H1 (cell line): ENCODE measurements at regions not wholly inside any gene's neighbourhood (a gene's known extent, or its start where the extent isn't known, plus 50 kb on each side); places are given as distances from the start of the nearest gene placed in this dataset.

Source experiments
- CTCF ChIA-PET: fragments of 300-600 bp; sonication (Branson Sonifier 250); formaldehyde crosslinking; loops from one replicate; lab custom pipeline; 2021; ENCODE audit not compliant: partially characterized antibody; lab: Charles Lee
- POLR2A ChIA-PET: fragments of 300-600 bp; sonication (Branson Sonifier 250); formaldehyde crosslinking; loops from one replicate; lab custom pipeline; 2021; ENCODE audit warnings: inconsistent platforms; ENCODE audit not compliant: partially characterized antibody; lab: Charles Lee
- DNase-seq, 2 experiments: peaks; one replicate each; pipeline versions ENCODE4 v3.0.0 to v3.0.0-alpha.2; 2010 to 2022; ENCODE audit warnings: low spot score in 2 of 2, low read depth in 1 of 2, mixed read lengths in 1 of 2
- FAIRE-seq: peaks from 2 replicates; lab custom pipeline; 2011; peaks lifted over from hg19 to GRCh38; lab: Jason Lieb, UNC
- H2AFZ ChIP-seq: 2 replicates; pipeline ENCODE4 v1.8.1; 2012; ENCODE audit warnings: low read length, inconsistent platforms
- H2AK5ac ChIP-seq: 2 replicates; pipeline ENCODE4 v1.6.1; 2013; ENCODE audit warnings: low read depth, low read length
- H2BK120ac ChIP-seq: replicated peaks from 2 replicates; pipeline ENCODE3; 2013; ENCODE audit warnings: low read depth, low read length, inconsistent platforms
- H2BK12ac ChIP-seq: 2 replicates; pipeline ENCODE4 v1.6.1; 2013; ENCODE audit warnings: low read depth, low read length
- H2BK15ac ChIP-seq: 2 replicates; pipeline ENCODE4 v1.6.1; 2013; ENCODE audit warnings: low read length
- H2BK20ac ChIP-seq: 2 replicates; pipeline ENCODE4 v1.6.1; 2013; ENCODE audit warnings: low read length
- H2BK5ac ChIP-seq: 2 replicates; pipeline ENCODE4 v1.6.1; 2013; ENCODE audit warnings: low read depth, low read length
- H3K14ac ChIP-seq: 2 replicates; pipeline ENCODE4 v1.6.1; 2013; ENCODE audit warnings: inconsistent platforms; ENCODE audit not compliant: insufficient read length
- H3K18ac ChIP-seq: 2 replicates; pipeline ENCODE4 v1.6.1; 2013; ENCODE audit warnings: low read length; ENCODE audit errors: extremely low read depth
- H3K23ac ChIP-seq: 2 replicates; pipeline ENCODE4 v1.6.1; 2013; ENCODE audit warnings: inconsistent platforms; ENCODE audit not compliant: insufficient read length
- H3K23me2 ChIP-seq: 2 replicates; pipeline ENCODE4 v1.6.1; 2013; ENCODE audit warnings: low read depth, low read length
- H3K27ac ChIP-seq: 2 replicates; pipeline ENCODE4 v1.6.1; 2011; ENCODE audit warnings: low read depth, low read length, inconsistent platforms
- H3K27me3 ChIP-seq, 4 experiments: replicated peaks in 1 of 4; 1 replicate in 1 of 4; 2 replicates in 3 of 4; pipeline versions ENCODE4 v1.6.1 to v1.8.1; 2011 to 2013; ENCODE audit warnings: low read length in 3 of 4, mild to moderate bottlenecking in 3 of 4, inconsistent platforms in 2 of 4, mixed read lengths in 2 of 4, moderate library complexity in 1 of 4; ENCODE audit not compliant: control insufficient read depth in 3 of 4, insufficient read depth in 3 of 4; ENCODE audit errors: extremely low read depth in 1 of 4
- H3K36me3 ChIP-seq, 4 experiments: 2 replicates each; pipeline versions ENCODE4 v1.6.1 to v1.8.1; 2011 to 2013; ENCODE audit warnings: mild to moderate bottlenecking in 4 of 4, low read length in 3 of 4, moderate library complexity in 2 of 4, control low read depth in 1 of 4, inconsistent platforms in 1 of 4; ENCODE audit not compliant: insufficient read depth in 4 of 4, control insufficient read depth in 2 of 4
- H3K4ac ChIP-seq: replicated peaks from 2 replicates; pipeline ENCODE3; 2013; ENCODE audit warnings: low read length, low read depth, mixed read lengths, inconsistent platforms; ENCODE audit not compliant: insufficient read length
- H3K4me1 ChIP-seq, 4 experiments: replicated peaks in 1 of 4; 1 replicate in 1 of 4; 2 replicates in 3 of 4; pipeline versions ENCODE4 v1.6.1 to v1.8.1; 2011 to 2013; ENCODE audit warnings: low read length in 3 of 4, inconsistent platforms in 2 of 4, mixed read lengths in 1 of 4; ENCODE audit not compliant: insufficient read depth in 4 of 4, control insufficient read depth in 3 of 4
- H3K4me2 ChIP-seq, 2 experiments: 2 replicates each; pipeline versions ENCODE4 v1.6.1 to v1.8.1; 2011 to 2013; ENCODE audit warnings: low read depth in 2 of 2, low read length in 2 of 2, control low read depth in 1 of 2, inconsistent platforms in 1 of 2, mild to moderate bottlenecking in 1 of 2; ENCODE audit not compliant: insufficient read depth in 1 of 2
- H3K4me3 ChIP-seq, 4 experiments: fragments of 200-600, 300-600 bp in 1 of 4; sonication (generic), shearing (Covaris generic), sonication (Bioruptor Twin) in 1 of 4; 2 replicates each; pipeline versions ENCODE4 v1.5.1 to v1.8.1; 2011 to 2016; ENCODE audit warnings: low read length in 4 of 4, low read depth in 3 of 4, control low read depth in 2 of 4, inconsistent platforms in 2 of 4, mild to moderate bottlenecking in 2 of 4, mixed read lengths in 1 of 4, moderate library complexity in 1 of 4; ENCODE audit not compliant: insufficient read depth in 2 of 4; ENCODE audit errors: extremely low read depth in 1 of 4
- H3K56ac ChIP-seq: replicated peaks from 2 replicates; pipeline ENCODE3; 2013; ENCODE audit warnings: low read depth, mild to moderate bottlenecking, mixed read lengths, low read length, inconsistent platforms; ENCODE audit not compliant: insufficient read length
- H3K79me1 ChIP-seq: 2 replicates; pipeline ENCODE4 v1.6.1; 2013; ENCODE audit warnings: low read depth, low read length, control low read depth
- H3K79me2 ChIP-seq, 2 experiments: 2 replicates each; pipeline versions ENCODE4 v1.6.1 to v1.8.1; 2012 to 2013; ENCODE audit warnings: low read length in 2 of 2, mild to moderate bottlenecking in 2 of 2, inconsistent platforms in 1 of 2; ENCODE audit not compliant: insufficient read depth in 2 of 2, control insufficient read depth in 1 of 2
- H3K9ac ChIP-seq, 4 experiments: replicated peaks in 1 of 4; 1 replicate in 1 of 4; 2 replicates in 3 of 4; pipeline versions ENCODE4 v1.6.1 to v1.8.1; 2011 to 2013; ENCODE audit warnings: low read depth in 3 of 4, low read length in 3 of 4, control low read depth in 2 of 4, mild to moderate bottlenecking in 2 of 4, moderate library complexity in 2 of 4, inconsistent platforms in 1 of 4; ENCODE audit errors: extremely low read depth in 1 of 4
- H3K9me3 ChIP-seq, 2 experiments: 2 replicates each; pipeline versions ENCODE4 v1.6.1 to v1.8.1; 2012 to 2013; ENCODE audit warnings: mild to moderate bottlenecking in 2 of 2, moderate library complexity in 2 of 2, control low read depth in 1 of 2, inconsistent platforms in 1 of 2, low read depth in 1 of 2, low read length in 1 of 2, mixed read lengths in 1 of 2; ENCODE audit not compliant: insufficient read depth in 2 of 2
- H4K20me1 ChIP-seq, 2 experiments: replicated peaks in 1 of 2; 2 replicates each; pipeline versions ENCODE3 to v1.8.1; 2011 to 2013; ENCODE audit warnings: inconsistent platforms in 2 of 2, low read length in 2 of 2, mild to moderate bottlenecking in 1 of 2; ENCODE audit not compliant: insufficient read depth in 2 of 2, control insufficient read depth in 1 of 2
- H4K5ac ChIP-seq: 2 replicates; pipeline ENCODE4 v1.6.1; 2013; ENCODE audit warnings: low read length, low read depth, mixed read lengths, inconsistent platforms; ENCODE audit not compliant: insufficient read length
- H4K8ac ChIP-seq: 2 replicates; pipeline ENCODE4 v1.8.0; 2013; ENCODE audit warnings: mild to moderate bottlenecking, moderate library complexity, low read length, inconsistent platforms; ENCODE audit not compliant: insufficient read depth; ENCODE audit errors: extremely low read depth
- H4K91ac ChIP-seq: replicated peaks from 2 replicates; pipeline ENCODE3; 2013; ENCODE audit warnings: low read length, mixed read lengths, inconsistent platforms; ENCODE audit not compliant: insufficient read length
- ATF3 ChIP-seq: IDR thresholded peaks from 2 replicates; pipeline ENCODE4 v1.6.1; 2011; ENCODE audit warnings: low read depth, mild to moderate bottlenecking, low read length; ENCODE audit not compliant: insufficient read depth
- HDAC2 ChIP-seq, 2 experiments: fragments of 300-600 bp in 1 of 2; sonication (generic) in 1 of 2; IDR thresholded peaks; 2 replicates each; pipeline ENCODE4 v1.6.1; 2011 to 2012; ENCODE audit warnings: low read depth in 2 of 2, low read length in 2 of 2, mild to moderate bottlenecking in 2 of 2, moderate library complexity in 2 of 2, borderline replicate concordance in 1 of 2, inconsistent platforms in 1 of 2
- HDAC6 ChIP-seq: IDR thresholded peaks from one replicate; pipeline ENCODE4 v1.7.1; 2012; ENCODE audit warnings: low read depth, mild to moderate bottlenecking, inconsistent platforms, low read length, moderate library complexity
- POU5F1 ChIP-seq: IDR thresholded peaks from 2 replicates; pipeline ENCODE4 v1.6.1; 2011; ENCODE audit warnings: low read depth, mild to moderate bottlenecking, low read length, moderate library complexity
- SP2 ChIP-seq: IDR thresholded peaks from 2 replicates; pipeline ENCODE4 v1.6.1; 2012; ENCODE audit warnings: mild to moderate bottlenecking, low read length, inconsistent platforms
- TEAD4 ChIP-seq: IDR thresholded peaks from 2 replicates; pipeline ENCODE4 v1.6.1; 2012; ENCODE audit warnings: low read depth, low read length, inconsistent platforms, mixed read lengths
- WGBS, 2 experiments: shearing (Covaris generic) in 1 of 2; methylation state at CpG; one replicate each; pipeline versions ENCODE4 v1.1.6 to v1.1.7; 2013 to 2015; ENCODE audit warnings: low lambda C conversion rate in 2 of 2, mixed read lengths in 2 of 2, inconsistent platforms in 1 of 2, low coverage in 1 of 2, missing lambda C conversion rate in 1 of 2; ENCODE audit not compliant: insufficient replicate concordance in 2 of 2, insufficient coverage in 1 of 2, insufficient read length in 1 of 2; ENCODE audit errors: extremely low coverage in 1 of 2, missing lambda C conversion rate in 1 of 2; 5-methylcytosine and 5-hydroxymethylcytosine counted together

DNA sequence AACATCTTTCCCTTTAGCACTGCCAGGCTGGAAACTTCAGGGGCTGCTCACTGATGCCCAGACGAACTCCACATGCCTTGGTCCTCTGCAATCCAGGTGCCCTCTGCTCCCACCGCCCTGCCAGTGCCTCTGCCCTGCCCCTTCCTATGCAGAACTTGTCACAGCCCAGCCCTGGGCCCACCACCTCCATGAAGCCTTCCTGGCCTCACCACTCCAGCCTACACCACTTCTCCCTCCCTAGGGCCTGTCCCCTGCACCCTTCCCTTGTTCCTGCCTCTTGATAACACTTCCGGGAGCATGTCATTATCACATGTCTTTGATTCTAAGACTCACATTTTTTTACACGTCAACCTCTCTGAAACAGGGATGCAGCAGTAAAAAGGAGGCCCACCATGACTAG lies 627.2 kb downstream of the UQCRFS1 start:
- Histone ChIP-seq H3K4me1 (peaks cover 5 to 22% (median 13%) of the 10 kb centered on the region in 4 experiments), H2AFZ (no peak overlapping the region), H3K23me2 (peaks cover 2% of the 10 kb centered on the region; the same call in 1 of the 2 replicates), H2AK5ac (no peak overlapping the region), H4K20me1 (no peaks in the 10 kb centered on the region), H3K23ac (no peak overlapping the region), H3K14ac (no peak overlapping the region), H3K56ac (no peak overlapping the region), H4K8ac (no peak overlapping the region), H4K5ac (no peak overlapping the region), H3K4ac (no peak overlapping the region), H3K79me2 (no peaks in the 10 kb centered on the region), H3K27me3 (no peaks in the 10 kb centered on the region), H3K9me3 (no peaks in the 10 kb centered on the region), H4K91ac (no peak overlapping the region), H3K36me3 (no peaks in the 10 kb centered on the region), H2BK5ac (no peak overlapping the region), H3K4me3 (no peak overlapping the region), H2BK120ac (no peak overlapping the region), H3K27ac (no peak overlapping the region), H2BK15ac (no peak overlapping the region), H2BK20ac (0 out of 2 replicates have a peak overlapping the region, but pooled peaks have one; percentile 44), H3K79me1 (no peaks in the 10 kb centered on the region), H3K4me2 (no peak overlapping the region), H3K9ac (no peak overlapping the region), H3K18ac (no peak overlapping the region; the same call in 1 of the 2 replicates), H2BK12ac (no peak overlapping the region)
- no peak for DNase-seq
- ChIA-PET CTCF (no interaction called here), POLR2A (no interaction called here)
- WGBS, 2 experiments: 64% methylated on average over 4 of the region's 4 CpGs; no CpG with 5 or more reads in 1 of the 2 experiments
- FAIRE-seq: no peak
- TF ChIP-seq ATF3 (no peak), POU5F1 (no peak), HDAC2 (IDR thresholded peaks at IDR 0.05; ENCODE audit: borderline replicate concordance in 1 of 2, low read depth in 2 of 2, low read length in 2 of 2) (no peak), TEAD4 (no peak), SP2 (no peak), HDAC6 (no peak)
